ENCODE measurements at regions not wholly inside any gene's neighbourhood (a gene's known extent, or its start where the extent isn't known, plus 50 kb on each side); places are given as distances from the start of the nearest gene placed in this dataset.

GRCh38 chr3:176714034-176714433, 483.2 kb downstream of the TBL1XR1 start:
- no peak for DNase-seq (ENCODE audit: low spot score)

GRCh38 chr3:176712191-176712590, 485.1 kb downstream of the TBL1XR1 start:
- DNase-seq (ENCODE audit: low spot score), result no peak

- no peak for DNase-seq (ENCODE audit: low spot score)
These were observed 498.0 kb downstream of the TBL1XR1 start for GRCh38 chr3:176699288-176699687.

GRCh38 chr3:176697284-176697889, 499.9 kb downstream of the TBL1XR1 start:
- no peak for DNase-seq (ENCODE audit: low spot score)

GRCh38 chr3:176696816-176697215, 500.5 kb downstream of the TBL1XR1 start:
- no peak for DNase-seq (ENCODE audit: low spot score)

- DNase-seq (ENCODE audit: low spot score), result no peak
These were observed 504.1 kb downstream of the TBL1XR1 start for GRCh38 chr3:176692966-176693785.

- DNase-seq (ENCODE audit: low spot score), result no peak
These were observed 504.9 kb downstream of the TBL1XR1 start for GRCh38 chr3:176692199-176692965.

GRCh38 chr3:176690083-176690869, 507.0 kb downstream of the TBL1XR1 start:
- DNase-seq (ENCODE audit: low spot score), result no peak

GRCh38 chr3:176687754-176688153, 509.5 kb downstream of the TBL1XR1 start:
- DNase-seq (ENCODE audit: low spot score), result no peak

GRCh38 chr3:176683382-176683781, 513.9 kb downstream of the TBL1XR1 start:
- no peak for DNase-seq (ENCODE audit: low spot score)

GRCh38 chr3:176663837-176664831, 533.1 kb downstream of the TBL1XR1 start:
- DNase-seq (ENCODE audit: low spot score), result no peak

GRCh38 chr3:176663387-176663786, 533.9 kb downstream of the TBL1XR1 start:
- no peak for DNase-seq (ENCODE audit: low spot score)

- no peak for DNase-seq (ENCODE audit: low spot score)
These were observed 535.8 kb downstream of the TBL1XR1 start for GRCh38 chr3:176661432-176661964.

GRCh38 chr3:176655404-176656094, 541.7 kb downstream of the TBL1XR1 start:
- DNase-seq (ENCODE audit: low spot score), result no peak

- DNase-seq (ENCODE audit: low spot score), result no peak
These were observed 545.7 kb downstream of the TBL1XR1 start for GRCh38 chr3:176651622-176652021.

GRCh38 chr3:176650478-176650877, 546.8 kb downstream of the TBL1XR1 start:
- DNase-seq (ENCODE audit: low spot score), result no peak

- DNase-seq (ENCODE audit: low spot score), result no peak
These were observed 549.3 kb downstream of the TBL1XR1 start for GRCh38 chr3:176647987-176648386.

- DNase-seq (ENCODE audit: low spot score), result no peak
These were observed 563.8 kb downstream of the TBL1XR1 start for GRCh38 chr3:176633511-176633910.

- DNase-seq (ENCODE audit: low spot score), result no peak
These were observed 564.4 kb downstream of the TBL1XR1 start for GRCh38 chr3:176632925-176633324.

- DNase-seq (ENCODE audit: low spot score), result no peak
These were observed 566.1 kb downstream of the TBL1XR1 start for GRCh38 chr3:176631165-176631564.

Data from left forelimb (tissue), 1 donor.